K562 (cell line): ENCODE measurements at regions not wholly inside any gene's neighbourhood (a gene's known extent, or its start where the extent isn't known, plus 50 kb on each side); places are given as distances from the start of the nearest gene placed in this dataset.

Source experiments
- GATA2 ChIP-seq: sonication (generic); formaldehyde crosslinking; IDR thresholded peaks from 2 replicates; pipeline ENCODE4 v1.4.0; 2020; ENCODE audit warnings: mild to moderate bottlenecking, missing genetic modification reagents
- KLF6 ChIP-seq: fragments of 250-450 bp; sonication (Bioruptor Pico); IDR thresholded peaks from 2 replicates; pipeline ENCODE4 v1.4.0; 2020; ENCODE audit warnings: mild to moderate bottlenecking, moderate library complexity, borderline replicate concordance
- ZNF263 ChIP-seq: sonication (generic); formaldehyde crosslinking; IDR thresholded peaks from 2 replicates; pipeline ENCODE4 v1.8.0; 2022; ENCODE audit warnings: mild to moderate bottlenecking, missing genetic modification reagents, borderline replicate concordance
- TF ChIP-seq, protein P1 (sequence below): sonication (generic); formaldehyde crosslinking; IDR thresholded peaks from 2 replicates; pipeline ENCODE4 v1.5.0; 2020; ENCODE audit warnings: missing genetic modification reagents
- TF ChIP-seq, protein P2 (sequence below): conservative IDR thresholded peaks from 2 replicates; pipeline ENCODE4 v1.6.1; 2011; ENCODE audit warnings: low read depth, mild to moderate bottlenecking, low read length; ENCODE audit not compliant: control insufficient read depth
- TF ChIP-seq, protein P3 (sequence below): sonication (generic); formaldehyde crosslinking; IDR thresholded peaks from 2 replicates; pipeline ENCODE4 v1.8.0; 2022; ENCODE audit warnings: mild to moderate bottlenecking, missing genetic modification reagents, borderline replicate concordance

DNA sequence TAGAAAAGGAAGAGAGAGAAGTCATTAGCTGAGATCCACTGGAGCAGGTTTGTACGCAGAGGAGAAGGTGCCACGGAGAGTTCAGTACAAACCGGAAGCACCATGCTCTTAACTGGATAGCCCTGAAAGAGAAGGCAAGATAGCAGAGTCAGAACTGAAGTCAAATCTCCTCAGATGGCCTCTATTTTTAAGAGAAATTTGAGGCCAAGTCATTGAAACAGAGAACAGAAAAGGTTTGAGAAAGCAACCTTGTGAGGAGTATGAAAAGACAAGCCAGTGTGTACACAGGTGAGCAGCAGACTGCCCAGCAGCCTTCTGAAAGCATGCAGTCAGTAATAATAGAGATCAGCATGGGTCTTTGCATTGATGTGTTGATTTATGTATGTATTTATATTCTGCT, 66.1 kb upstream of the SPRED1 start (continued):
- TF ChIP-seq, protein P1, sequence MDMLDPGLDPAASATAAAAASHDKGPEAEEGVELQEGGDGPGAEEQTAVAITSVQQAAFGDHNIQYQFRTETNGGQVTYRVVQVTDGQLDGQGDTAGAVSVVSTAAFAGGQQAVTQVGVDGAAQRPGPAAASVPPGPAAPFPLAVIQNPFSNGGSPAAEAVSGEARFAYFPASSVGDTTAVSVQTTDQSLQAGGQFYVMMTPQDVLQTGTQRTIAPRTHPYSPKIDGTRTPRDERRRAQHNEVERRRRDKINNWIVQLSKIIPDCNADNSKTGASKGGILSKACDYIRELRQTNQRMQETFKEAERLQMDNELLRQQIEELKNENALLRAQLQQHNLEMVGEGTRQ (CRISPR knock-in tag) = no peak
- TF ChIP-seq ZNF263 (CRISPR knock-in tag) (no peak), GATA2 (CRISPR knock-in tag) (no peak), KLF6 (CRISPR knock-in tag) (no peak)
- TF ChIP-seq, protein P2, sequence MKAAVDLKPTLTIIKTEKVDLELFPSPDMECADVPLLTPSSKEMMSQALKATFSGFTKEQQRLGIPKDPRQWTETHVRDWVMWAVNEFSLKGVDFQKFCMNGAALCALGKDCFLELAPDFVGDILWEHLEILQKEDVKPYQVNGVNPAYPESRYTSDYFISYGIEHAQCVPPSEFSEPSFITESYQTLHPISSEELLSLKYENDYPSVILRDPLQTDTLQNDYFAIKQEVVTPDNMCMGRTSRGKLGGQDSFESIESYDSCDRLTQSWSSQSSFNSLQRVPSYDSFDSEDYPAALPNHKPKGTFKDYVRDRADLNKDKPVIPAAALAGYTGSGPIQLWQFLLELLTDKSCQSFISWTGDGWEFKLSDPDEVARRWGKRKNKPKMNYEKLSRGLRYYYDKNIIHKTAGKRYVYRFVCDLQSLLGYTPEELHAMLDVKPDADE = no peak
- TF ChIP-seq, protein P3, sequence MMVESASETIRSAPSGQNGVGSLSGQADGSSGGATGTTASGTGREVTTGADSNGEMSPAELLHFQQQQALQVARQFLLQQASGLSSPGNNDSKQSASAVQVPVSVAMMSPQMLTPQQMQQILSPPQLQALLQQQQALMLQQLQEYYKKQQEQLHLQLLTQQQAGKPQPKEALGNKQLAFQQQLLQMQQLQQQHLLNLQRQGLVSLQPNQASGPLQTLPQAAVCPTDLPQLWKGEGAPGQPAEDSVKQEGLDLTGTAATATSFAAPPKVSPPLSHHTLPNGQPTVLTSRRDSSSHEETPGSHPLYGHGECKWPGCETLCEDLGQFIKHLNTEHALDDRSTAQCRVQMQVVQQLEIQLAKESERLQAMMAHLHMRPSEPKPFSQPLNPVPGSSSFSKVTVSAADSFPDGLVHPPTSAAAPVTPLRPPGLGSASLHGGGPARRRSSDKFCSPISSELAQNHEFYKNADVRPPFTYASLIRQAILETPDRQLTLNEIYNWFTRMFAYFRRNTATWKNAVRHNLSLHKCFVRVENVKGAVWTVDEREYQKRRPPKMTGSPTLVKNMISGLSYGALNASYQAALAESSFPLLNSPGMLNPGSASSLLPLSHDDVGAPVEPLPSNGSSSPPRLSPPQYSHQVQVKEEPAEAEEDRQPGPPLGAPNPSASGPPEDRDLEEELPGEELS (CRISPR knock-in tag) = no peak
- TF ChIP-seq, all 486 proteins: peak for 0
